ENCODE measurements at regions not wholly inside any gene's neighbourhood (a gene's known extent, or its start where the extent isn't known, plus 50 kb on each side); places are given as distances from the start of the nearest gene placed in this dataset.

GRCh38 chr18:30712383-30712782 lies 330.2 kb downstream of the DSC3 start:
- TF ChIP-seq, protein P1, sequence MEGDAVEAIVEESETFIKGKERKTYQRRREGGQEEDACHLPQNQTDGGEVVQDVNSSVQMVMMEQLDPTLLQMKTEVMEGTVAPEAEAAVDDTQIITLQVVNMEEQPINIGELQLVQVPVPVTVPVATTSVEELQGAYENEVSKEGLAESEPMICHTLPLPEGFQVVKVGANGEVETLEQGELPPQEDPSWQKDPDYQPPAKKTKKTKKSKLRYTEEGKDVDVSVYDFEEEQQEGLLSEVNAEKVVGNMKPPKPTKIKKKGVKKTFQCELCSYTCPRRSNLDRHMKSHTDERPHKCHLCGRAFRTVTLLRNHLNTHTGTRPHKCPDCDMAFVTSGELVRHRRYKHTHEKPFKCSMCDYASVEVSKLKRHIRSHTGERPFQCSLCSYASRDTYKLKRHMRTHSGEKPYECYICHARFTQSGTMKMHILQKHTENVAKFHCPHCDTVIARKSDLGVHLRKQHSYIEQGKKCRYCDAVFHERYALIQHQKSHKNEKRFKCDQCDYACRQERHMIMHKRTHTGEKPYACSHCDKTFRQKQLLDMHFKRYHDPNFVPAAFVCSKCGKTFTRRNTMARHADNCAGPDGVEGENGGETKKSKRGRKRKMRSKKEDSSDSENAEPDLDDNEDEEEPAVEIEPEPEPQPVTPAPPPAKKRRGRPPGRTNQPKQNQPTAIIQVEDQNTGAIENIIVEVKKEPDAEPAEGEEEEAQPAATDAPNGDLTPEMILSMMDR (IDR thresholded peaks at IDR 0.05) = no peak
- TF ChIP-seq SIN3A (IDR thresholded peaks at IDR 0.05; ENCODE audit: borderline replicate concordance, insufficient read depth, low read depth, low read length) = no peak
- no peak for TF ChIP-seq POLR2AphosphoS5 (IDR thresholded peaks at IDR 0.05; ENCODE audit: low read depth, low read length)

Data from Panc1 (cell line).